ENCODE measurements at regions not wholly inside any gene's neighbourhood (a gene's known extent, or its start where the extent isn't known, plus 50 kb on each side); places are given as distances from the start of the nearest gene placed in this dataset.
"Not testable (repeated sequence)": the region's sequence is repeated elsewhere in the genome, so short reads cannot be mapped to it uniquely, and the experiment has no call there.

DNA sequence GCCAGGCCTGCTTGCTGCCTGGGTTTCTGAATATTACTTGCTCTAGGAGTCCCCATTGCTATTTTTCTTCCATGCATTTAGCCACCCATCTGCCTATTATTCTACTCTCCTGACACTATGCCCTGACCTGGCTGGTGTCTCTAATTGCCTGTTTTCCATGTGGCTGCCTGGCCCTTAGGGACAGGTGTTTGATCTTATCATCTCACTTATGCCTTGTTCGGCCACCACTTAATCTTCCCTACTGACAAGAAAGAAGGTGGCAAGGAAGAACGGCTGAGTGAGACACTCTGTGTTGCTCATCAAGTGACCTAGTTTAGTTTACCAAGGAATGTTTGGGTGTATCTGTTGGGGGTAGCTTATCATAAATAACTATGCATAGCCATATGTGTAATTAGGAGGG is 50.4 kb upstream of the RAPH1 start:
- DNase-seq (ENCODE audit: low spot score): no peak

DNA sequence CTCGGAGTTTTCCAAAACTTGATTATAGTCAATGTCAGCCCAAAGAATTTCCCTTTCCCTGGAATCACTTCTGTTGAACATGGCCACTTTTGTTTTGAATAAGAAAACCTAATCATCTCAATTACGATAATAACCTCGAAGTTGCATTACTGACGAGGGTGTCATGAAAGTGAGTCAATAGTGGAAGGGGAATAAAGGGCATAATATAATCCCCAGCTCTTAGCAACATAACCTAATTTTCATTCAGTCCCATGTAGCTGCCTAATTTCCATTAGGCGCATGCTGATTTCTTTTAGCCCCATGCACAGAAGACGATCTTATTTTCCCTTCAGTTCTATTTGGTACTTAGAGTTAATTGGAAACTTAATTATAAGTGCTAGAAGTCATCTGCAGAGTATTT is 51.1 kb upstream of the RAPH1 start:
- DNase-seq (ENCODE audit: low spot score): no peak

- DNase-seq (ENCODE audit: low spot score): no peak
Observed at GRCh38 chr2:203586696-203587095, 51.6 kb upstream of the RAPH1 start.

DNA sequence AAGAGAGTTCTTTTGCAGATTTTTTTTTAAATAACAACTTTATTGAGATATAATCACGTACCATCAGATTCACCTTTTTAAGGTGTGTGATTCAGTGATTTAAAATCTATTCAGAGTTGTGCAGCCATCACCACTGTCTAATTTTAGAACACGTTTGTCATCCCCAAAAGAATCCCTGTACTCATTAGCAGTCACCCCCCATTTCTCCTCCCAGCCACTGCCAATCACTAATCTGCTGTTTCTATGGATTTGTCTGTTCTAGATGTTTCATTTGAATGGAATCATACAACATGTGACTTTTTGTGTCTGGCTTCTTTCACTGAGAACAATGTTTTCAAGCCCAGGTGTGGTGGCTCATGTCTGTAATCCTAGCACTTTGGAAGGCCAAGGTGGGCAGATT is 55.4 kb upstream of the RAPH1 start:
- no peak for DNase-seq (ENCODE audit: low spot score)

- no peak for DNase-seq (ENCODE audit: low spot score)
Observed at GRCh38 chr2:203591642-203592041, 56.5 kb upstream of the RAPH1 start.

DNA sequence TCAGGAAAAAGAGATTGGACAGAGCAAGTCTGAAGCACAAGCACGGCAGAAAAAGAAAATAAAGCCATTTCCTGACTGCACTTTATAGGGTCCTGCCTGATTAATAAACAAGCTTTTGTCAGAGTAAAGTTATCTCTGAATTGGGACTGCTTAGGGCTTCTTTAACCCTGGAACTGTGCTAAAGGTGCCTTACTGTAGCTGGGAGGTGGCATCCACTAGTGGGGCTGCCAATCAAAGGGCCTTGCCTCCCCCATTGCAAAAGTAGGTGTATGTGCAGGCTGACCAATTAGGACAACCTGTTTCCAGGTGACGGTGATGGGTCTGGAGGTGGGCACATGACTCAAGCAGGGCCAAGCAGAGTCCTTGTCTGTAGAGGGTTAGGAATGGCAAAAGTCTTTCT is 57.4 kb upstream of the RAPH1 start:
- DNase-seq (ENCODE audit: low spot score): no peak

GRCh38 chr2:203594541-203594940 is 59.4 kb upstream of the RAPH1 start:
- DNase-seq (ENCODE audit: low spot score): no peak

DNA sequence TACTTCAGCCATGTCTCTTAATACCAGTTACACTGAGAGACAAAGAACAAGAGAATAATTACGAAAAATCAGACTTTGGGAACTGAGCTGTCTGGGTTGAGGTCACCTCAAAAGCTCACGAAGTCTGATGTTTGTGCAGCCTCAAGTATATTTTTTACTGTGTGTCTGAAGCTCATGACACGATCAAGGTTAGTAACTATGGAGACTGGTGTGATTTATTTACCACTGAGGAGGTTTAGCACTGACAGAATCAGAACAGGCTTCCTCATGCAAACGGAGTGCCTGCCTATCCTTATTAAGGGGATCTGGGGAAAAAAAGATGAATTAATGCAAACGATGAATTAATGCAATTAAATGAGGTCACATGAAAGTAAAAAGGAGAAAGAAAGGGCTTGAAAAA is 61.1 kb upstream of the RAPH1 start:
- DNase-seq (ENCODE audit: low spot score): no peak

DNA sequence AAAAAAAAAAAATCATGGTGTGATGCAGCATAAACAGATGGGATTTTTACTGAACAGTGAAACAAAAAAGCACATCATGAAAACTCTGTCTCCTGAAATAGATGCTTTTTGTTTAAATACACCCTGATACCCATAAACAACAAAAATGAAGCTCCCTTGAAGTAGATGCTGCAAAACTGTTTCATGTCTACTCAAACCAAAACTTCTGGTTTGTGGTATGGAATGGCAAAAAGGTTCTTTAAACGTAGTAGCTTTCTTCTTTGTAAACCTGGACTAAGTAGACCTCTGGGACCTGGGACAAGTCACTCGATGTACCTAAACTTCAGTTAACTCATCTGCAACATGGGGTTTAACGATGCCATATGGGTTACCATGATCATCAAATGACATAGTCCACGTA is 64.4 kb upstream of the RAPH1 start:
- DNase-seq (ENCODE audit: low spot score): no peak

GRCh38 chr2:203600286-203600685 is 65.2 kb upstream of the RAPH1 start:
- no peak for DNase-seq (ENCODE audit: low spot score)

GRCh38 chr2:203603456-203604389 is 68.6 kb upstream of the RAPH1 start:
- DNase-seq (ENCODE audit: low spot score): no peak

- DNase-seq (ENCODE audit: low spot score): no peak
Observed at GRCh38 chr2:203605302-203605701, 70.2 kb upstream of the RAPH1 start.

DNA sequence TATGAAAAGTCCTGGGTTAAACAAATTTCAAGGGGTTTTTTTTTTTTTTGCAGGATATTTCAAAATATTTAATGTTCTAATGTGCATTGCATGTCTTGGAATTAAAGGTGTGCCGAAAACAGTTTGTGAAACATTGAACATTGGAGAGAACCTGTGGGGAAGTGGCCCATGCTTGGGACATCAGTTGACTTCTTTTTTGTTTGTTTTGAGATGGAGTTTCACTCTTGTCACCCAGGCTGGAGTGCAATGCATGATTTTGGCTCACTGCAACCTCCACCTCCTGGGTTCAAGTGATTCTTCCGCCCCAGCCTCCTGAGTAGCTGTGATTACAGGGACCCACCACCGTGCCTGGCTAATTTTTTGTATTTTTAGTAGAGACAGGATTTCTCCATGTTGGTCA is 71.0 kb upstream of the RAPH1 start:
- no peak for DNase-seq (ENCODE audit: low spot score)

- DNase-seq (ENCODE audit: low spot score): no peak
Observed at GRCh38 chr2:203610558-203610957, 75.5 kb upstream of the RAPH1 start.

- no peak for DNase-seq (ENCODE audit: low spot score)
Observed at GRCh38 chr2:203612246-203612645, 77.1 kb upstream of the RAPH1 start.

- DNase-seq (ENCODE audit: low spot score): no peak
Observed at GRCh38 chr2:203619267-203619878, 84.3 kb upstream of the RAPH1 start.

GRCh38 chr2:203621981-203622515 is 84.4 kb upstream of the CD28 start:
- DNase-seq (ENCODE audit: low spot score): no peak

DNA sequence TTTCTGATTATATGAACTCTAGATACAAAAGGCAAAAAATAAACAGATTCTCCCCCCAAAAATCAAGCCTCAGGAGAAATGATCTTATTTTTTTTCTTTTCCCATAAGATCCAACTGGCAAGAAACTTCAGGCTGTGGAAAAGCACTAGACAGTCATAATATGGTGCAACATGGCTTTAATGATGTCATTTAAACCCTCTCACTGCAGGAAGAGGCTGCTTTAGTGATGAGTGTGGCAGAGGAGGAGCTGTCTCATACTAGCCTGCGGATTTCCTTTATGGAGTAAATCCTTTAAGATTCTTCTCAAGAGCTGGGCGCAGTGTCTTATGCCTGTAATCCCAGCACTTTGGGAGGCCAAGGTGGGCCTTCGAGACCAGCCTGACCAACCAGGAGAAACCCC is 83.3 kb upstream of the CD28 start:
- DNase-seq (ENCODE audit: low spot score): no peak

DNA sequence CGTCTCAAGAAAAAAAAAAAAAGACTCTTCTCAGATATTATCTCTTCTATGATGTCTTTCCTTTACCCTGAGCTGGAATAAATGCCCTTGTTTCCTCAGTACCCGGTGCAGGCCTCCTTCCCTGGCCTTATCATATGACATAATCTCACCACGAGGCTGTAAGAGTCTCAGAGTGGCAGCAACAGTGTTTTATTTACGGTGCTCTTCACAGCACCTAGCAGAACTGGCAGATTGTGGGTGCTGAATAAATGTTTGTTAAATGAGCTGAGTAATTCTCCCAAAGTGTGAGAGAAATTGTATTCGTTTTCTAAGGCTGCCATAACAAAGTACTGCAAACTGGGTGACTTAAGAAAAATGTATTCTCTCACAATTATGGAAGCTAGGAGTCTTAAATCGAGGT is 82.8 kb upstream of the CD28 start:
- no peak for DNase-seq (ENCODE audit: low spot score)

DNA sequence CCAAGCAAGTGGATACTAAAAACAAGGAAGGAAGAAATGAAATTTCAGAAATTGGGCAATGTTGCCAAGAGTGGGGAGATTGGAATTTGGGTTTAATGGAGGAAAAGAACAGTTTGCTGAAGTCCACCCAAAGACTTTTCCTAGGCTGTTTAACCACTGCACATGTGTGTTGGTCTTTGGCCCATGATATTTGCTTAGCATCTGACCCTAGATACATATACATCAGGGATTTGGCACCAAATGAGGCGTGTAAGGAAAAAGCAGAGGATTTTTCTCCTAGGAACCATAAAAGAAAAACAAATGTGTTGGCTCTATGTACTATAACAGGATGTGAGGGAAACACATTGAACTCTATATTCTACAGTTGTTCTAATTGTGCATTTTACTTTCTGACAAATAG is 80.7 kb upstream of the CD28 start:
- no peak for DNase-seq (ENCODE audit: low spot score)

GRCh38 chr2:203626247-203626646 is 80.2 kb upstream of the CD28 start:
- DNase-seq (ENCODE audit: low spot score): not testable (repeated sequence)

DNA sequence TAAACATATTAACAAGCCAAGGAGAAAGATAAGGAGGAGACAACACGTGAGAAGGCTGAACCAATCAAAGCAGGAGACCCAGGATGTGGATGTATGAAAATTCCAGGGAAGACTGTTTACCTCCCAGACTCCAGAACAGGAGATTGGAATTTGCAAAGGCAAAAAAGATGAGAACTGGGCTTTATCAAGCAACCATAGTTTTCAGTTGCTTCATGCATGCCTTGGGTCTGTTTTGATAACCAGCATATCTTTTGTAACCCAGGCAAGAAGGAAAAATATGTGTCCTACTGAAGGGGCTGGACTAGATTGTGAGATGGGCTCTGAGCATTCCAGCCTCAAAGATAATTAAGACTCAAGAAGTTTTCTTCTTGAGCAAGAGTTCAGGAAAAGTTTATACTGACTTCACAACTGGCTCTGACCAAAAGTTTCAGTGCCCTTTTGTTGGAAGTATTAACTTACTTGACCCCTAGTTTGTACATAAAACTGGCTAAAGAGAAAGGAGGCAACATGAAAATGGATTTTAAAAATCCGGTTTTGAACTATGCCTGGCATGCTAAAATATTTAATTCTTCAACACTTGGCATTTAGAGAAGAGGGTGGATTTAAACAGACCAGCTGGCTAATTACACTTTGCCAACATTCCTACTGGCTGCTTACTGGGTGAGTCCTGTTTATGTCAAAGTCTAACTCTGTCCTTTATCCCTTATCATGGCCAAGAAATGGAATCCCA is 79.3 kb upstream of the CD28 start:
- DNase-seq (ENCODE audit: low spot score): no peak

DNA sequence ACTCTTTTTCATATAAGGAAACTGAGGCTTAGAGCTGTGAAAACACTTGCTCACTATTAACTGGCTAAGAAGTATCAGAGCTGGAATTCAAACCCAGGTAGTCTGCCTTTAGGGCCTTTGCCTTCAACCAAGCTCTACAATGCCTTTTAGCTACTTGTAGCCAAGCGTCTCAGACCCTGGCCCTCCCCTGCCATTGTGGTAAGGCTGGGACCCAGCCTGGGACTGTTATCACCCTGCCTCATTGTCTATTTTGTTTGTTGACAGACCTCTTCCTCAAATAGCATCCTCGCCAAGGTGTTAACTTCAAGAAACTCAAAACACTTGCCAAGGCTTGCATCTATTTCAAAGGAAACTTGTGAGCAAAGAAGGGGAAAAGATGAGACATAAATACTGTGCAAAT is 76.7 kb upstream of the CD28 start:
- no peak for DNase-seq (ENCODE audit: low spot score)
